ENCODE measurements at regions not wholly inside any gene's neighbourhood (a gene's known extent, or its start where the extent isn't known, plus 50 kb on each side); places are given as distances from the start of the nearest gene placed in this dataset.
"Not testable (repeated sequence)": the region's sequence is repeated elsewhere in the genome, so short reads cannot be mapped to it uniquely, and the experiment has no call there.

DNA sequence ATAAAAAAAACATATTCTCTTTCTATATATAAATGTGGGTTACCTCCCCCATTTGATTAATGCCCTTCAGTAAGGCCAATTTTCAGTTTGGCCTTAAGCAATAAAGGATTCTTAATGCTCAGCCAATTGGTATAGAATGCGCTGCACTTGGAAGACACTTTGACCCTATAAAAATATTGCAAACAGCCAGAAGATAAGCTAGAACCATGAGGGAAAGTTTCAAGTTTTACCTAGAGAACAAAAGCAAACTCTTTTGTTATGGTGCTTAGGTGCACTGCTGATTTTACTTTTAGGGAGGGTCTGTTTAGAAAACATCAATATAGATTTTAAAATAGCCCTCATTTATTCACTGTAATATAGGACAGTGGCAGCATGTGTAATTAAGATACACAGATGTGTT lies 251.6 kb upstream of the SLC16A7 start:
- DNase-seq = no peak

- DNase-seq = no peak
Observed at GRCh38 chr12:59329462-59329861, 266.4 kb upstream of the SLC16A7 start.

DNA sequence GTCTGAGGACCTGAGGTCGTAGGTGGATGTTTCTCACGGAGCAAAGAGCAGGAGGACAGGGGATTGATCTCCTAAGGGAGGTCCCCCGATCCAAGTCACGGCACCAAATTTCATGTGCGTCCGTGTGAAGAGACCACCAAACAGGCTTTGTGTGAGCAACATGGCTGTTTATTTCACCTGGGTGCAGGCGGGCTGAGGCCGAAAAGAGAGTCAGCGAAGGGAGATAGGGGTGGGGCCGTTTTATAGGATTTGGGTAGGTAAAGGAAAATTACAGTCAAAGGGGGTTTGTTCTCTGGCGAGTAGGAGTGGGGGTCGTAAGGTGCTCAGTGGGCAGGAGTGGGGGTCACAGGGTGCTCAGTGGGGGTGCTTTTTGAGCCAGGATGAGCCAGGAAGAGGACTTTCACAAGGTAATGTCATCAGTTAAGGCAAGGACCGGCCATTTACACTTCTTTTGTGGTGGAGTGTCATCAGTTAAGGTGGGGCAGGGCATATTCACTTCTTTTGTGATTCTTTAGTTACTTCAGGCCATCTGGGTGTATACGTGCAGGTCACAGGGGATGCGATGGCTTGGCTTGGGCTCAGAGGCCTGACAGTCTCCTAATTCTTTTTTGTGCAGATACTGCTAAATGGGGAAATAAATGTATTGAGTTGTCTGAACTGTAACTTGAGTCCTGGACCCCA lies 267.3 kb upstream of the SLC16A7 start:
- DNase-seq = not testable (repeated sequence)

- not testable (repeated sequence) for DNase-seq
Observed at GRCh38 chr12:59326457-59326856, 269.4 kb upstream of the SLC16A7 start.

GRCh38 chr12:59322473-59322872 lies 273.4 kb upstream of the SLC16A7 start:
- DNase-seq = no peak

DNA sequence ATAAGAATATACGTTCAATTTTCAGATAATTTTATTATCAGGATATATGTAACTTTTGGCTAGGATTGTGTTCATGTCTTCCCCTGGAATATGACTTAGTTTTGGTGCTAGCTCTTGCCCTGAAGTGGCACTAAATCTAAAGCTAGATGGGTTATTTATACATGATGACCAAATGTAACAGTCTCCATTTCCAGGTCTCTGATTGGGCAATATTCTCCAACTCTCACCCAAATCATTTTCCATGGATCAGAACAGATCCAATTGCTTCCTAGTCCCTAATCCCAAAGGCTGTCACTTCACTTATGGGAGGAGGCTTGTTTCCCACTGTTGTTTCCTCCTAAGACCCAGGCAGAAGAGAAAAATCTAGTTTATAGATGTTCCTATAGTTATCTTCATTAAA lies 274.6 kb upstream of the SLC16A7 start:
- DNase-seq = no peak

DNA sequence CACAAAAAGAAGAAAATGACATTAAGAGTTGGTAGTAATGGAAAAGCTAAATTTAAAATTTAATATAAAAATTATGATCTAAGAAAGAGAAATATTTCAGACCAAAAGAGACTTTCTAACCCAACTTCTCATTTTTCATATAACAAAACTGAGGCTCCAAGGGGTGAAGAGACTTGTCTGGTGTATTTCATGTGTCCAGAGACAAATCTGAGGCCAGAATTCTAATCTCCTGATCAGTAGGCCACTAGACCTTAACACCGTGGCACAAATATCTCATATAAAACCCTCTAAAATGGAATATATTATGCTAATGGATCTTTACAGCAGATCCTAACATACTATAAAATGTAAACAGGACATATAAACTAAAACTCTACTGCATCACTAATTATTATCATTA lies 275.7 kb upstream of the SLC16A7 start:
- no peak for DNase-seq

DNA sequence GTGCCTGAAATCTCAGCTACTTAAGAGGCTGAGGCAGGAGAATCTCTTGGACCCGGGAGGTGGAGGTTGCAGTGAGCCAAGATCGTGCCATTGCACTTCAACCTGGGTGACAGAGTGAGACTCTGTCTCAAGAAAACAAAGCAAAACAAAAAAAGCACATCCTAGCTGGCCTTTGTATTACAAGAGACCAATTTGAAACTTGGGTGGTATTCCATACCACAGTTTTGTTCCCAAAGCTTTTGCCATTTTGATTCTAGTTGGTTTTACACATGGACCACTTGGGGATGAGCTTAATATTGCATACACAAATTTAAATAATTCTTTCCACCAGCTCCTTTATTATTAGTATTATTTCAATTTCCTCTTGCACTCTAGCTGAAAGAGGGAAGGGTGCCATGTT lies 276.9 kb upstream of the SLC16A7 start:
- no peak for DNase-seq

- no peak for DNase-seq
Observed at GRCh38 chr12:59317598-59317997, 278.2 kb upstream of the SLC16A7 start.

DNA sequence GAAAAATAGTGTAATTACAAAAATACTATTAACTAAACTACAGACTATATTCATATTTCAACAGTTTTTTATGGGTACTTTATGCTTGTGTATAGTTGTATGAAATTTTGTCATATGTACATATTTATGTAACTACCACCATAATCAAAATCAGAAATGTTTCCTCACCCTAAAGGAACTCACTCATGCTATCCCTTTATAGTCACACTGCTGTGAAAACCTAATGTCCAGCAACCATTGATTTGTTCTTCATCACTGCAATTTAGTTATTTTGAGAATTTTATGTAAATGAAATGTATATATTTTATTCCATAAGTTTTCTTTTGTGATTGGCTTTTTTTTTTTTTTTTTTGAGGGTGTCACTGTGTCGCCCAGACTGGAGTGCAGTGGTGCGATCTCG lies 278.9 kb upstream of the SLC16A7 start:
- no peak for DNase-seq

- DNase-seq = not testable (repeated sequence)
Observed at GRCh38 chr12:59316354-59316753, 279.5 kb upstream of the SLC16A7 start.

GRCh38 chr12:59314209-59314608 lies 281.6 kb upstream of the SLC16A7 start:
- no peak for DNase-seq

GRCh38 chr12:59304077-59304721 lies 291.6 kb upstream of the SLC16A7 start:
- DNase-seq = no peak

DNA sequence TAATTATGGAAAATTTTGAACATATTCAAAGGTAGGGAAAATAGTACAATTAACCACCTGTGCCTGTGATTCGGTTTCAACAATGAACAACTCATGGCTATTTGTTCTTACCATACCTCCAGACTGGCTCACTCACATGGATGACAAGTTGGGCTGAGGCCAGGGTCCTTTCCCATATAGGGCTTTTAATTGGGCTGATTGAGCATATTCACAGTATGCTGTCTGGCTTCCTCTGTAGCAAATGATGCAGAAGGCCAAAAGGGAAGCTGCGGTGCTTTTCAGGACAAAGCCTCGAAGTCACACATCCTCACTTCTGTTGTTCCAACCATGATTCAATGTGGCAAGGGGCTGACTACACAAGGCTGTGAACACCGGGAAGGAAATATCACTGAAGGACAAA lies 297.5 kb upstream of the SLC16A7 start:
- DNase-seq = no peak

DNA sequence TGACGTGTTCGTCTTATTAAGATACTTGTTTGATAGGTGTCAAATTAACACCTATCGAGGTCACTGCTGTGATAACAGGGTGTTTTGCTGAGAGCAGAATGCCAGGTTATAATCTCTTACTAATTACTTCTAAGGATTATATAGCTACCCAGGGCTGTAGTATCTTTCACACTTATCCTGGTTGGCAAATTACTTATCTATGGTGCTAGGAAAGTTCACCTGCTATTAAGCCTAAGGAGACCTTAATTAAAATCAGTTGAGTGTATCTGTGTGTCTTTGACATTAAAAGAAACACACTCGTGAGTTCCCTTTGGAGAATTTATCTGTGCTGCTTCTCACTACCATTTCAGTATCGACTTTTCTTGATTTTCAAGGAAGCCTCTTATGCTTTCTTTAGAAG lies 301.6 kb upstream of the SLC16A7 start:
- no peak for DNase-seq

DNA sequence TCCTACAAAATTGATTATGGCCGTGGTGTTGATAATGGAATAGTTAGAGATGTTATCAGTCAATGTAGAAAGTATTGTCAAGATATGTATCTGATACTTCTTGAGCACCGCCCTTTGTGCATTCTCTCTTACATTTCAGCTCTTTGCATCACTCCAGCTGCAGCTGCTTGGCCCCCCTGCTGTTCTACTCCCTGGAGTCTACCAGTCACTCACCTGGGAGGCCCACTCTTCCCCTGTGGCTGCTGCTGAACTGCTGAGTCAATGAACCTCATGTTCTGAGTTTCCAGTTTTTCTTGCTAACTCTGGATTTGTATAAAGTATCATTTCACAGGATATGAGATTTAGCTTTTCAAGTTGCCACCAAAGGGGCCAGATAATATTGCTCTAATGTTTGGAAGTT lies 312.8 kb upstream of the SLC16A7 start:
- no peak for DNase-seq

- DNase-seq = not testable (repeated sequence)
Observed at GRCh38 chr12:59273561-59273960, 322.3 kb upstream of the SLC16A7 start.

GRCh38 chr12:59268295-59268809 lies 327.5 kb upstream of the SLC16A7 start:
- no peak for DNase-seq

DNA sequence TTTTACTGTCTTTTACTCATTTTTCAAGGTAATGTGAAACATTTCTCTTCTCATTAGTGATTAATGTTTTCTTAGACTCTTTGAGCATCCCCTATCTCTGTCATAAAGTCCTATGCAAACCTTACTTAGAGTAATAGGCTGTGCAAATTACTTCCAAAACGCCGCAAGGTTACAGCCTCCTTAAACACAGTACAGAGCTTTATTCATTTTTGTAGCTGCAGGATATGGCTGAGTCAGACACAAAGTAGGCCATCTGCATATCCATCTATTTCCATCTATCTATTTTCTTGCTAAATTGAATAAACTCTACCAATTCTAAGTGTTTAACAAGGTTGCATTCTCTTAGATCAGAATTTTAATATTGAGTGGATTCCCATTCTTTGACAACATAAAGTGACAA lies 335.6 kb upstream of the SLC16A7 start:
- no peak for DNase-seq

GRCh38 chr12:59252731-59253130 lies 332.4 kb upstream of the LRIG3 start:
- DNase-seq = no peak

DNA sequence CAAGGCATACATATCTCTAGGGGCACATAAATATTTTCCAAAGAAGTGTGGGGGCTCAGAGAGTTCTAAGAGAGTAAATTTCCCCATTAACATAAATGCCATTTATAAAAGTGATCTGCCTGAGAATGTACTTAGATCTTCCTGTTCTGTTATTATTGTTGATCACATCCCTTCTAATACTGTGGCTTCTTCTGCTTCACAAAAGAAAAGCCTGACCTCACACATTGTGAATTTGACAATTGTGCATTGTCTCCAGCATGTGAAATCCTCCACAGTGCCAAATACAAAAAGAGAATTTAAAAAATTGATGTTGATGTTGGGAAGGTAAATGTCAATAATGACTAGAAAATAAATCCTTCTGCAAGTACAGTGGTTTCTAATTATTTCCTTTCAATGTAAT lies 330.5 kb upstream of the LRIG3 start:
- DNase-seq = no peak

DNA sequence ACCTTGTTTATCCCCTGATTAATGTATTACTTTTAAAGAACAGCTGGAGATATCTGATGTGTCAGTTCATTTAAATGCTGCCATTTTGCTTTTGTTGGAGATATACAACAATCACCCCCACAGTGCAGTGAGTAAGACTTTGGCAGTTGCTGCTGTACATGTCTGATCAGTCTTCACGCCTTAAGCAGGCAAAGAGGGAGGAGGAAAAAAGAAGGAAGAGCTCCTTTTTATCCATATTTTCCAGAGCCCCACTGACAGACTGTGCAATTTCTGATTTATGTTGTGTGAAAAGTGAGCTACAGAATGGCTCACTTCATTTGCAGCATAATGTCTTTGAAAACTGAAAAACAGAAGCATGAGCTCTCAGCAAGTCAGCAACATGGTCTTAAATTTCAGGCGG lies 319.7 kb upstream of the LRIG3 start:
- no peak for DNase-seq

DNA sequence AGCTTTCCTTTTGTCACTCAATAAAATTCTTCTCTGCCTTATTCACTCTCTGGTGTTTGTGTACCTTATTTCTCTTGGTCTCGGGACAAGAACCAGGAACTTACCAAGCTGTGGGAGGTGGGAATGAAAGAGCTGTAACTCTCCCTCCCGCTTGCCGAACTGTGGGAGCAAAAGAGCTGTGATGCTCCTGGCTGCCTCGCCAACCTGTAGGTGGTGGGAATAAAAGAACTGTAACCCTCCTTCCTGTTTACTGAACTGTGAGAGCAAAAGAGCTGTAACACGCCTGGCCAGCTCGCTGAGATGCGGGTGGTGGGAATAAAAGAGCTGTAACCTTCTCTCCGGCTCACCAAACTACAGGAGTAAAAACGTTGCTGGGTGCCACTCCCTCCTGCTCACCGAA lies 314.1 kb upstream of the LRIG3 start:
- DNase-seq = no peak

- no peak for DNase-seq
Observed at GRCh38 chr12:59230334-59230733, 310.0 kb upstream of the LRIG3 start.

GRCh38 chr12:59219148-59219547 lies 298.8 kb upstream of the LRIG3 start:
- no peak for DNase-seq
